ENCODE measurements at regions not wholly inside any gene's neighbourhood (a gene's known extent, or its start where the extent isn't known, plus 50 kb on each side); places are given as distances from the start of the nearest gene placed in this dataset.
"Not testable (repeated sequence)": the region's sequence is repeated elsewhere in the genome, so short reads cannot be mapped to it uniquely, and the experiment has no call there.

DNA sequence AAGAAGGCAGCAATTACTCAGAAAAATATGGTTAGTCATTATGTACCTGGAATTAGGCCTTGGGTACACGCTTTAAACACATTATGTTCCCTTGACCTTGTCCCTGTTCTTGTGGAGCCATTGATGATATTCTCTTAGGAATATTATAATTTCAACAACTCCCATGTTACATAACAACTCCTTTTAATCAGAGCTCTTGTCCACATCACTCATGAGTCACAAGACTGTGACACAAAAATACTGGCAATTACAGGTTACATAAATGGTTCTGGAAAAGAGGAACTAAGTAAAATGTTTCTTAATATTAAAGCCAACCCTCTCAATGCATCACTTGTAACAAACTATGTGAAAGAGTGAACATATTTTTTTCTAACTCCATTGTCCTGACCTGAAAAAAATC, 143.8 kb upstream of the PCLO start:
- DNase-seq (ENCODE audit: low read depth in 3 of 3, low spot score in 2 of 3), result no peak

DNA sequence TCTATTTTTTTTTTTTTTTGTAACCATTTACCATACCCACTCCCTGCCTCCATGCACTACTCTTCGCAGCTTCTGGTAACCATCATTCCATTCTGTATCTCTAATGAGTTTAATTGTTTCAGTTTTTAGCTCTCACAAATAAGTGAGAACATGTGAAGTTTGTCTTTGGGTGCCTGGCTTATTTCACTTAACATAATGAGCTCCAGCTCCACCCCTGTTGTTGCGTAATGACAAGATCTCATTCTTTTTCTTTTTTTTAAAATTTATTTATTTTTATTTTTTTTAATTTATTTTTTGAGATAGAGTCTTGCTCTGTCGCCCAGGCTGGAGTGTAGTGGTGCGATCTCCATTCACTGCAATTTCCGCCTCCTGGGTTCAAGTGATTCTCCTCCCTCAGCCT, 142.3 kb upstream of the PCLO start:
- no peak for DNase-seq (ENCODE audit: low read depth in 3 of 3, low spot score in 2 of 3)

DNA sequence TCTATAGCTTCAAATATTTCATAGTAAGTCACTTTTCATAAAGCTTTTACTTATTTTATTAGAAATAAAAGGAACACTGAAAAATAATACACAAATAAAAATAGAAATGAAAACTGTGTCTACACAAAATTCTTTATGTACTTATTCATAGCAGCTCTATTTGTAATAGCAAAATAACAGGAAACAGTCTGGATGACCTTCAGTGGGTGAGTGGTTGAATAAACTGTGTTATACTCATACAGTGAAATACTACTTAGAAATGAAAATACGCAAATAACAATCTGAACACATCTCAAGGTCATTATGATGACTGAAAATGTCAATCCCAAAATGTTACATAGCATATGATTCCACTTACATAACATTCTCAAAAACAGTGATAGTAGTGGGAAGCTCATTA, 138.7 kb upstream of the PCLO start:
- no peak for DNase-seq (ENCODE audit: low read depth in 3 of 3, low spot score in 2 of 3)

DNA sequence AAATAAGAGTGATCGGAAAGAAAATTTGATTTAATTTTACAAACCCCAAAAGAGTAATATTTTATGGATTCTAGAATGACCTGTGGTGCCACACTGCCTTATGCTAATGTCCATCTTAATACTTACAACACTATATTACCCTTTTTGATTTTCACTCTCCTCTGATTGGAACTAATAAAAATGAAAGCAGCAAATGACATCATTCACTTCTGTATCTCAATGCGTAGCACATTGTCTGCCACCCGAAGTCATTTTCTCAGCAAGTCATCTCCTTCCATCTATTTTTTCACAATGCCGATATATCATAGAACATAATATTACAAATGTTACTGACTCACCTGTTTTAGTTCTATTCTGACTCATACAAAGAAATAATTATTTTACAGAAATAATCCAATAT, 127.5 kb upstream of the PCLO start:
- no peak for DNase-seq (ENCODE audit: low read depth in 3 of 3, low spot score in 2 of 3)

DNA sequence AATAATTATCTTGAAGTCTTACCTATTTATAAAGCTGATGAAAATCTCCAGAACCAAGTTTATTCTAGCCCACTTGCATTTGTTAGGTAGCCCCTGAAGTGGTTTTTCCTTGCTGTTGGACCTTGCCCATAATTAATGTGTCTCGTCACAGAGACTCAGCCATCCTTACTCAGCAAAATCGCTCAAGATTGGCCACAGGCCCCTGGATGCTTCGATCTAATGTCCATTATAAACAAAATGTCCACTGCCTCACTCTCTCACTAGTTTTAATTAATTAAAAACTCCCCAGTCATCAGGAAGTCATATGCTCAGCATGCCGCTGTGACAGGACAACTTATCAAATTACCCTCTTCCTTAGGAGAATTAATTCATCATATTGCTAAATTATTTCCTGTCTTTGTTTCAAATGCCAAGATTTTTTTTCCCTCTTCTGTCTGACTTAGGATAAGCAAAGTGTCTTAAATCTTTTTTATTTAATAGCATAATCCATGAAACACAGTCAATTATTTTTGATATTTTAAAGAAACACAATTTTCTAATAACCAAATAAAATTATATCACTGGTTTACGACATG, 126.8 kb upstream of the PCLO start:
- no peak for DNase-seq (ENCODE audit: low read depth in 3 of 3, low spot score in 2 of 3)

DNA sequence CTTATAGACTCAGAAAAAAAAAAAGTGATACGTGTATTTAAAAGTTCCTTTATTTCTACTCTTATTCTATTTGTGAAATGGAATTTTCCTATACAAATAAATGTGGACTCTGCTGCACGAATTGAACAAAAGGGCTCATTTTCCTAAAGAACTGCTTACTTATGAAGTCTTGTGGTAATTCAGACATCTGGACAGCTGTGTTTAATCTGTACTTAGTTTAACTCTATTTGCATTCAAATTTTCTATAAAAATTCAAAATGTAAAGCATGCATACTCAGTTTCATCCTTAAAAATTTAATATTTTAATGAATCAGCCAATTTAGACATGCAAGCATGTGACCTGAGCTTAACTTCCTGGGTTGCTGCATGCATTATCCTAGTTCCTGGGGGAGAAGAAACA, 118.0 kb upstream of the PCLO start:
- DNase-seq (ENCODE audit: low read depth in 3 of 3, low spot score in 2 of 3), result no peak

DNA sequence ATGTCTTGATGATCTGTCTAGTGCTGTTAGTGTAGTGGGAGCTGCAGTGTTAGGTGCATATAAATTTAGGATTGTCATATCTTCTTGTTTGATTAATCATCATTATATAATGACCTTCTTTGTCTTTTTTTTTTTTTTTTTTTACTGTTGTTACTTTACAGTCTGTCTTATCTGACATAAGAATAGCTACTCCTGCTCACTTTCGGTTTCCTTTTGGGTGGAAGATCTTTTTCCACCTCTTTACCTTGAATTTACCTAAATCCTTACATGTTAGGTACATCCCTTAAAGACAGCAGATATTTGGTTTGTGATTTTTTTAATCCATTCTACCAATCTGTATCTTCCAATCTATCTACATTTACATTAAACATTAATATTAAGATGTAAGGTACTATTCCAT, 113.6 kb upstream of the PCLO start:
- DNase-seq (ENCODE audit: low read depth in 3 of 3, low spot score in 2 of 3), result no peak

DNA sequence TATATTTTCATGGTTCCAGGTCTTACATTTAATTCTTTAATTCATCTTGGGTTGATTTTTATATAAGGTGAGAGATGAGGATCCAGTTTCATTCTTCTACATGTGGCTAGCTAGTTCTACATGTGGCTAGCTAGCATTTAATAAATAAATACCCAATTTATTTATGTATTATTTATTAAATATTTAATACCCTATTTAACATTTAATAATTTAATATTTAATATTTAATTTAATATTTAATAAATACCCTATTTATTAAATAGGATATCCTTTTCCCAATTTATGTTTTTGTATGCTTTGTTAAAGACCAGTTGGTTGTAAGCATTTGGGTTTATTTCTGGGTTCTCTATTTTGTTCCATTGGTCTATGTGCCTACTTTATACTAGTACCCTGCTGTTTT, 111.0 kb upstream of the PCLO start:
- DNase-seq (ENCODE audit: low read depth in 3 of 3, low spot score in 2 of 3), result no peak

DNA sequence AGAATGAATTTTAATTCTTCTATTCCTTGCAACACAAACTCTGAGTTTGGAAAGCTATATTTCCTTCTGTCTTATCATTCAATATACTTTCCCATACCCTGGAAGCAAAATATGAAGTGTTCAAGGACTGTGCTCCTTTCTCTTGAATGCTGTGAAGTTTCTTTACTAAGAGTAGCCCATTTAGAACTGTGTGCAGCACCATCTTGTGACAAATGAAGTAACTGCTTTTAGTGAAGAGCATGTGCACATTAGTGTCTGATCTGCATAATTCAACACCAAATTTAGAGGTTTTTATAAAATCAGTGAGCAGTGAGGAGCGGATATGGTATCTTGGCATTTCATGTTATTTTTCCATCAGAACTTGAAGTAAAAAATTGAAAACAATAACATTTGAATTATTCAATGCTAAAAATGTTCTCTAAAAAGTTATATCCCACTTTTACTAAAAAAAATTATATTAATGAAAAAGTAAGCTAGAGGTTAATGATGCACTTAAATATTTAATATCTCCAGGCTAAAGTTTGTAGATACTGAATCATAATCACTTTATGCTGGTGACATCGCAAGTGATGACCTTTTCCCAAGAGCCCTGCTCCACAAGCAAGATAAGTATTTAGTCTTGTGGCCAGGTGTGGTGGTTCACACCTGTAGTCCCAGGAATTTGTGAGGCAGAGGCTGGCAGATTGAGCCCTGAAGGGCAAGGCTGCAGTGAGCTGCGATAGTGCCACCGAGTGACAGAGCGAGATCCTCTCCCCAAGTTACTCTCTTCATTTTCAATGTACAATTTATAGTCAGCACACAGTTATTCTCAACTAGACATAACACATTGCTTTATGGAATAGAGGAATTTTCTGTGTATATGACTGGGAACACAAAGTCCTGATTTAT, 108.8 kb upstream of the PCLO start:
- DNase-seq (ENCODE audit: low read depth in 3 of 3, low spot score in 2 of 3), result no peak

DNA sequence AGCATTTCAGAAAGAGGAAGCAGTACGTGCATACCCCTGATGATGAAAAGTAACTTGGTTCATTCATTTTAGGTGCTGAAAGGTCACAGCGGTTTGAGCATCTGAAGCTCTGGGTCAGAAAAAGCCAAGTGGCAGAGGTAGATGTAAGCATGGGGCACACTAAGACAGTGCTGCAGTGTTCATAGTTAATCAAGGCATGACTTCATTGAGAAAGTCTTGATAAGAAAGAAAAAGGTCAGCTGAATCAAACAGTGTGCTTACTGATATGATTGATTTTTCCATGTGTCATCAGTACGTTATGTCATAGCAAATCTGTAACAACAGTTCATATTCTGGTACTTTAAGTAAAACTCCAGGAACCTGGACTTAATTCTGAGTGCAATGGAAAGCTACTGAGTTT, 107.7 kb upstream of the PCLO start:
- DNase-seq (ENCODE audit: low read depth in 3 of 3, low spot score in 2 of 3), result no peak

DNA sequence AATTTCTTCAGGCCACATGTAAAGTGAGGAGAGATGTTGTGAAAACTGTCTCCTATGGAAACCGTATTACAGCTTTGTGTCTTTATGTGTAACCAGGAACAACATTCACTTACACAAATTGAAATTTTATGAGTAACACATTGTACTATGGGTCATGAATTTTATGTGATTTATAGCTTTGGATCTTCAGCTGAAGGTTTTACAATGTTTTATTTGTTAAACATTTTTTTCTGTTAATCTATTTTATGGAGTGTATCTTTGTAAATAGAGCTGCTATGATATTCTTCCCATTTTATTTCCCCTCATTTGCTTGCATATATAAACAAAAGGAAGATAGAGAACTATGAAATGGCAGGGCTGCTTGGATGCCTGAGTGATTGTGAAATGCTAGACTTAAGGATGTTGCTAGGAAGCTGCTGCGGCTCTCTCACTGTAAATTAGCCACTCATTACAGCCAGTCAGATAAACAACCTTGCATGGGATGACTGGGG, 104.5 kb upstream of the PCLO start:
- peak; percentile 29 to 56 (median 40) for DNase-seq (ENCODE audit: low read depth in 3 of 3, low spot score in 2 of 3)

DNA sequence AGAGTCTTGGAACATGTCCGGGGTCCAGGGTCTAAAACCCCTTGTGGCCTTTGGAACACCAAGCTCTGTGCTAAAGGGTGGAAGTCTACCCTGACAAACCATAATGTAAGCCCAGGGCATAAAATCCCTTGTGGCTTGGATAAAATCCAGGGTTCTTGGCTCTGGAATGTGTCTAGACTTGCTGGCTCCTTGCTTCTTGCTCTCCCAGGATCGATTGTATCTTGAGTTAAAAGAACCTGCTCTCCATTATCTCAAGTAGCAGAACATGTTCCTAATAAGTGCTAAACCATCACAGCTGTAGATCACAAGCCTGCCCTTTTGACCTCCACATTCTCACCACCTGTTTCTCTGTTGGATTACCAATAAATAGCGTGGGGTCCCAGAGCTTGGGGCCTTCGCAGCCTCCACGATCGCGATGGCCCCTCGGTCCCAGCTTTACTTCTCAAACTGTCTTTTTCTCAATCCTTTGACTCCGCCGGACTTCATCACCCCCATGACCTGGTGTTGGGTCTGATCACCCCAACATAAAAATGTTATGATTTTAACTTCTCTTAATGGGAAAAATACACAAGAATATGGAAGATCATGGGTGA, 100.9 kb upstream of the PCLO start:
- DNase-seq (ENCODE audit: low read depth in 3 of 3, low spot score in 2 of 3), result not testable (repeated sequence)

DNA sequence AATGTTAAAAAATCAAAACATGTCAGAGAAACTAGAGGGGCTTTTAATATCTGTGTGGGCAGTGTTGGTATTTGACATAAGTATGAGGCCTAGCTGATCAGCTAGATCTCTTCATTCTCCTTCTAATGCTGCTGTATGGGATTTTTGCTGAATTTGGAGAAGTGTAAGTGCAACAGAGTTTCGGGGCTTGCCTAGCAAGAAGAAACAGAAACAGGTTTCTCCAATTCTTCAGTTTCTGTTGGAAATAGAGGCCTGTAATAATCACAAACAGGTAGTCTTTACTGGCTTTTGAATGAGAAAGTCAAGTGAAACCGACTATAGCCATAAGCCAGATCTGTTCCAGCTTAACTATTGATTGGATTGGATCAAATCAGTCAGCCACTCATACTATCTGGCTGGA, 96.4 kb upstream of the PCLO start:
- no peak for DNase-seq (ENCODE audit: low read depth in 3 of 3, low spot score in 2 of 3)

DNA sequence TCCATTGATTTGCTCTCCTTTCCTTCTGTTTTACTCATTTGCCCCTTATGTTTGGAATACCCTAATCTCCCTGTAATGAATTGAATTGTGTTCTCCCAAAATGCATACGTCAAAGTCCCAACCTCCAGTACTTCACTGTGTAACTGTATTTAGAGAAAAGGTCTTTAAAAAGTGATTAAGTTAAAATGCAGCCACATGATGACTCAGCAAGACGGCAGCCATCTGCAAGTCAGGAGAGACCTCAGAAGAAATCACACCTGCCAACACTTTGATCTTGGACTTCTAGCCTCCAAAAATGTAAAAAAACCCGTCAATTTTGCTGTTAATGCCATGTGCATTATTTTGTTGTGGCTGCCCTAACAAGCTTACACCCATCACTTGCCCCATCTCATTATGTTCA, 85.3 kb upstream of the PCLO start:
- no peak for DNase-seq (ENCODE audit: low read depth in 3 of 3, low spot score in 2 of 3)

DNA sequence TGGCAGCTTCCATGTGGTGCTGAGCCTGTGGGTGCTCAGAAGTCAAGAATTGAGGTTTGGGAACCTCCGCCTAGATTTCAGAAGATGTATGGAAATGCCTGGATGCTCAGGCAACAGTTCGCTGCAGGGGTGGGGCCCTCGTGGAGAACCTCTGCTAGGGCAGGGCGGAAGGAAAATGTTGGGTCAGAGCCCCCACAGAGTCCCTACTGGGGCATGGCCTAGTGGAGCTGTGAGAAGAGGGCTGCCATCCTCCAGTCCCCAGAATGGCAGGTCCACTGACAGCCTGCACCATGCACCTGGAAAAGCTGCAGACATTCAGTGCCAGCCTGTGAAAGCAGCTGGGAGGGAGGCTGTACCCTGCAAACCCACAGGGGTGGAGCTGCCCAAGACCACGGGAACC, 56.5 kb upstream of the PCLO start:
- not testable (repeated sequence) for DNase-seq (ENCODE audit: low read depth in 3 of 3, low spot score in 2 of 3)

DNA sequence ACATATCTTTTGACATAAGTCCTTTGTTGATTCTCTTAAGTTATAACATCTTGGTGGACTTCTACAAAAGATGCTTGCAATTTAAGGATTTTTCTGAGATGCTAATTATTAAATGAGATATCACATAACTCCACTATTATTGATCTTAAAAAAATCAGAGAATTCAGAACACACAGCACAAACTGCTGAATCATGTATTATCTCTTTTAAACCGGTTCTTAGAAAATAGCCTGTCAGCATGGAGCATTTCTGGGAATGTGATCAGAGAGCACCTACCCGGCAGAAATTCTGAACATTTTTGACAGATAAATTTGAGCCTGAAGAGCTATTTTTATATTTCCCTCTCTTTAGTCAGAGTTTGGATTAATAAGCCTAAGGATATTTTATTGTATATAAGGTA, 50.2 kb upstream of the PCLO start:
- DNase-seq (ENCODE audit: low read depth in 3 of 3, low spot score in 2 of 3), result no peak
